BLaER1 treated with 17β-estradiol and CSF1 and Interleukin-3, amounts not matched to agents 10 nM and 100 nM (cell line): ENCODE measurements at regions not wholly inside any gene's neighbourhood (a gene's known extent, or its start where the extent isn't known, plus 50 kb on each side); places are given as distances from the start of the nearest gene placed in this dataset.

Experiments
- H3K27ac ChIP-seq, 11 experiments: shearing (Covaris generic); formaldehyde crosslinking; 2 replicates each; pipeline ENCODE4 v1.8.1; 2022
- H3K27me3 ChIP-seq, 11 experiments: shearing (Covaris generic); formaldehyde crosslinking; 2 replicates each; pipeline ENCODE4 v1.8.1; 2022
- H3K36me3 ChIP-seq, 11 experiments: shearing (Covaris generic); formaldehyde crosslinking; 2 replicates each; pipeline ENCODE4 v1.8.1; 2022
- H3K4me1 ChIP-seq, 10 experiments: shearing (Covaris generic); formaldehyde crosslinking; 2 replicates each; pipeline ENCODE4 v1.8.1; 2022
- H3K4me2 ChIP-seq, 11 experiments: shearing (Covaris generic); formaldehyde crosslinking; 2 replicates each; pipeline ENCODE4 v1.8.1; 2022
- H3K4me3 ChIP-seq, 10 experiments: shearing (Covaris generic); formaldehyde crosslinking; 2 replicates each; pipeline ENCODE4 v1.8.1; 2022
- H3K9ac ChIP-seq, 11 experiments: shearing (Covaris generic); formaldehyde crosslinking; 2 replicates each; pipeline ENCODE4 v1.8.1; 2022
- H3K9me3 ChIP-seq, 11 experiments: shearing (Covaris generic); formaldehyde crosslinking; replicated peaks in 1 of 11; 2 replicates each; pipeline ENCODE4 v1.8.1; 2022
- H4K20me1 ChIP-seq, 11 experiments: shearing (Covaris generic); formaldehyde crosslinking; 2 replicates each; pipeline ENCODE4 v1.8.1; 2022
- Cebpa-rat ChIP-seq, 11 experiments: shearing (Covaris generic); IDR thresholded peaks; 2 replicates each; pipeline ENCODE4 v1.8.1; 2022

DNA sequence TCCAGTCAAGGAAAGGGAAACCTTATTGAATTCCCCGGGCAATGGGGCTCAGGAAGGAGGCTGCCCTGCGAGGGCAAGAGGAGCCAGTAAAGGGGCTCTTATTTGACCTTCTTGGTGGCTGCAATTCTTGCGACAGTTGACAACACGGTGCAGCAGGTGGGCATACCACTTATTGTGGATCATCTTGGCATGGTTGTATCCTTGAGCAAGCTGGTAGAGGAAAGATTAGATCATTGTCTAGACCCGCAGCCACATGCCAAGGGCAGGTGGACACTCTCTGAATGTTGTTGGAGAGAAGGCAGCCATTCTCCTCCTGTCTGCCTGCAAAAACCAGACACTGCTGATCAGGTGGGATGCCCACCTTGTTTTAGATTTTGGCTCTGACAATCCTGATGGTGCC lies 170.2 kb upstream of the CHST9 start:
- H3K4me2 ChIP-seq: no peak overlapping the region
- no peaks in the 10 kb centered on the region for H3K36me3 ChIP-seq
- no peak overlapping the region for H3K27ac ChIP-seq
- TF ChIP-seq Cebpa-rat (IDR thresholded peaks at IDR 0.05): no peak
- H3K4me1 ChIP-seq: no peaks in the 10 kb centered on the region
- H4K20me1 ChIP-seq: no peaks in the 10 kb centered on the region
- no peaks in the 10 kb centered on the region for H3K9me3 ChIP-seq
- no peak overlapping the region for H3K9ac ChIP-seq
- H3K4me3 ChIP-seq: no peak overlapping the region
- H3K27me3 ChIP-seq: no peaks in the 10 kb centered on the region

DNA sequence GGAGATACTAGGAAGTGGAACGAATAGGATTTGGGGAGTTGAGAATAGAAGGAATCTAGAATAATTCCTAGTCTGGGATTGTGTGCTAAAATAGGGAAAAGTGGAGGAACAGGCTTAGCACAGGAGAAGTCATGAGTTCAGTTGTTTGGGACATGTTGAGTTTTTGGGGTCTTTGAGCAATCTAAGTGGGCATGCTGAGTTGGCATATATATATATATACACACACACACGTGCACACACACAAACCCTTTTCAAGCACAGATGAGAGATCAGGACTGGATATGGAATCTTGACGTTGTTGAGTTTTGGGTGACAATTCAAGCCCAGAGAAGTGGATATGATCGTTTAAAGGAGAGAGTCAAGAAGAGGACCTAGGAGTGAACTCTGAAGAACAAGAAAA lies 168.2 kb upstream of the CHST9 start:
- no peaks in the 10 kb centered on the region for H3K9me3 ChIP-seq
- H3K27ac ChIP-seq: no peak overlapping the region
- TF ChIP-seq Cebpa-rat (IDR thresholded peaks at IDR 0.05): no peak
- no peaks in the 10 kb centered on the region for H4K20me1 ChIP-seq
- H3K4me1 ChIP-seq: no peaks in the 10 kb centered on the region
- H3K4me3 ChIP-seq: no peak overlapping the region
- no peaks in the 10 kb centered on the region for H3K36me3 ChIP-seq
- H3K4me2 ChIP-seq: no peak overlapping the region
- no peak overlapping the region for H3K9ac ChIP-seq
- no peaks in the 10 kb centered on the region for H3K27me3 ChIP-seq

DNA sequence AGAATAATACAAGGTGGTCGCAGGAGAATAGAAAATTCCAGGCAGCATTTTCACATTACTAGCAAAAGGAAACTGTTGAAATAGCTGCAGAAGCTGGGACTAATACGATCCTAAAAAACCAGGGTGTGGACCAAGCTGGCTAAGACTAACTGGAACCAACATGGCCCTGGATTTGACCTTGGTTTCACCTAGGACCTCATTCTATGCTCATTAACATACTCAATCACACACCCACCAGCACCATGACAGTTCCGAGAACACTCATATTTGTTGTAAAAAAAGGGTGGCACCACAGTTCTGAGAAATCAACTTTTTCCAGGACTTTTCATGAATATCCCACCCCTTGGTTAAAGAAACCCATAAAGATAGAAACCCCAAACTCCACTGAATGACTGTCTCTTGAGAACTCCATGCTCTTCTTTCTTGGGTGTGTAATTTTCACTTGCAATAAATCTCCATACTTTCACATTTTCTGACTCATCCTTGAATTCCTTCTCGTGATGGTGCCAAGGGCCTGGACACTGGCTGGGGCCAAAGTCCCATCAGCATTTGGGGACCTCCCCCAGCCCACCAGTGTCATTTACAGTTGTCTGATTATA lies 164.3 kb upstream of the CHST9 start:
- no peaks in the 10 kb centered on the region for H3K4me1 ChIP-seq
- no peak overlapping the region for H3K4me2 ChIP-seq
- no peaks in the 10 kb centered on the region for H3K36me3 ChIP-seq
- no peaks in the 10 kb centered on the region for H4K20me1 ChIP-seq
- TF ChIP-seq Cebpa-rat (IDR thresholded peaks at IDR 0.05): no peak
- no peak overlapping the region for H3K27ac ChIP-seq
- H3K9me3 ChIP-seq: no peaks in the 10 kb centered on the region
- H3K9ac ChIP-seq: no peak overlapping the region
- H3K4me3 ChIP-seq: no peak overlapping the region
- H3K27me3 ChIP-seq: no peaks in the 10 kb centered on the region

DNA sequence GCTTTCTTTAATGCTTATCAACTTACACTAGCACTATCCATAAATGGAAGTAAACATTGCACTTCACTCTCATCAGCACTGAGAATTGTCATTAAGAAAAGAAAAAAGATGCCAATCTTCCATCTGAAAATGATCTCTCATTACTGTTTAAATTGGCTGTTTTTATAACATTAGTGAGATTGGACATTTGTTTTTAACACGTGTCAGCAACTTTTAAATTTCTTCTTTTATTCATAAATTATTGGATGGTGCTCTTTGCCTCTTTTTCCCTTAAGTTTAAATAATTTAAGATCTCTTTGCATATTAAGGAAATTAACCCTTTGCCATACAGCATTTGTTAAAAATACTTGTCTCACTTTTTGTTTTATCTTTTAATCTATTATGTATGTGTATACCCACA lies 146.5 kb upstream of the CHST9 start:
- H3K4me1 ChIP-seq: no peaks in the 10 kb centered on the region
- H3K4me3 ChIP-seq: no peak overlapping the region
- H3K9ac ChIP-seq: no peak overlapping the region
- no peaks in the 10 kb centered on the region for H3K27me3 ChIP-seq
- no peaks in the 10 kb centered on the region for H4K20me1 ChIP-seq
- H3K9me3 ChIP-seq: no peaks in the 10 kb centered on the region
- no peak overlapping the region for H3K27ac ChIP-seq
- no peak overlapping the region for H3K4me2 ChIP-seq
- TF ChIP-seq Cebpa-rat (IDR thresholded peaks at IDR 0.05): no peak
- H3K36me3 ChIP-seq: no peaks in the 10 kb centered on the region

DNA sequence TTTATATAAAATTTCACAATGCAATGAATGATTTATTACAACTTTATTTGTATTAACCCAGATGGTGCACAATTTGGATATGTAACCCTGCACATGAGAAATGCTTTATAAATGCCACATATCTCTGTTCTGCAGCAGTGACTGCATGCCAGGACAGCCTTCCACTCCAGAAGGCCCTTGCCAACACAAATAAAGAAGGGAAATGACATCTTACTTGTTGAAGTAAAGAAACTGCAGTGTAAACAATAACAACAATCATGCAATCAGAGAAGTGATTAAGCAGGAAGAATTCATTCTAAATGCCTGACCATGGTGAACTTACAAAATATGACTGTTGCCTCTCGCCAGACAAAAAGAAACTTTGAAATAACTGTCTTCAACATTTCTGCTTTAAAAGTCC lies 129.9 kb upstream of the CHST9 start:
- H3K9me3 ChIP-seq: no peaks in the 10 kb centered on the region
- H3K4me1 ChIP-seq: no peaks in the 10 kb centered on the region
- no peak overlapping the region for H3K4me2 ChIP-seq

DNA sequence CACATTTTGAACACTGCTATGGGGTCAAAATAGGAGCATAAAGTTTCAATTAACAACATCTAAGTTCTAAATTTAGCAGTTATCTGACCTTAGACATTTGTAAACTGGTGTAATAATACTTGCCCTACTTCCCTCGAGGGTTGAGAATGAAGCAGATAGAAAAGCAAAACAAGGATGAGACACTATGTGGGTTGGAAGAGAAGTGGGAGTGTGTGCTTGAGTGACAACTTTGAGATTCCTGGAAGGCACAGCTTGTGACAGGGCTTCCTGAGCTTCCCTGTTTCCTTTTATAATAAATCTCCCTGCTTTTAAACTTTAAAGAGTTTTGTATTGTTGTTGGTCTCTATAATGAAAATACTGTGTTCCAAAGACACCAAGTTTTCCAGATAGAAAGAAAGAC lies 128.6 kb upstream of the CHST9 start:
- Histone ChIP-seq H4K20me1 (no peaks in the 10 kb centered on the region), H3K4me1 (no peaks in the 10 kb centered on the region), H3K27ac (no peak overlapping the region), H3K9me3 (no peaks in the 10 kb centered on the region), H3K4me3 (no peak overlapping the region), H3K4me2 (no peak overlapping the region), H3K27me3 (no peaks in the 10 kb centered on the region), H3K36me3 (no peaks in the 10 kb centered on the region), H3K9ac (no peak overlapping the region)
- TF ChIP-seq Cebpa-rat (IDR thresholded peaks at IDR 0.05): no peak

More for the DNA sequence above, 129.9 kb upstream of the CHST9 start:
- no peak overlapping the region for H3K27ac ChIP-seq
- no peaks in the 10 kb centered on the region for H4K20me1 ChIP-seq
- TF ChIP-seq Cebpa-rat (IDR thresholded peaks at IDR 0.05): no peak
- no peaks in the 10 kb centered on the region for H3K36me3 ChIP-seq
- H3K4me3 ChIP-seq: no peak overlapping the region
- no peak overlapping the region for H3K9ac ChIP-seq
- H3K27me3 ChIP-seq: no peaks in the 10 kb centered on the region

DNA sequence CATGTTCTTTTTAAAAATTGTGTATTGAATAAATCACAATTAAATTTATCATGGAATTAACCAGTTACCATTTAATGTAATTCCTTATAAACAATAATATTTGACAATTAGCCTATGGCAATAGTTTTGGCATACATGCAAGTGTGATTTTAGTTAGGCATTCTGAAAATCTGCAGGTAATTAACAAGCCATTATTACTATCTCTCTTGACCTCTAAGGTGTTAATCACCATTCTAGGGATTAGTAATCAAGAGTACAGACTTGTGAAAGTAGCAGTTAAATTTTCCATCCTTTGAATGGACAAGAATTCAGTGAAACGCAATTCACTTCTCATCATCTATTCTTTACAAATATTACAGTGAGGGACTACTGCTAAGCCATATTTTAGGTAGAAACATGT lies 127.7 kb upstream of the CHST9 start:
- no peak overlapping the region for H3K9ac ChIP-seq
- H3K36me3 ChIP-seq: no peaks in the 10 kb centered on the region
- H3K4me2 ChIP-seq: no peak overlapping the region
- no peaks in the 10 kb centered on the region for H3K9me3 ChIP-seq
- H3K27ac ChIP-seq: no peak overlapping the region
- no peaks in the 10 kb centered on the region for H3K27me3 ChIP-seq
- H3K4me3 ChIP-seq: no peak overlapping the region
- no peak for TF ChIP-seq Cebpa-rat (IDR thresholded peaks at IDR 0.05)
- no peaks in the 10 kb centered on the region for H3K4me1 ChIP-seq
- no peaks in the 10 kb centered on the region for H4K20me1 ChIP-seq

DNA sequence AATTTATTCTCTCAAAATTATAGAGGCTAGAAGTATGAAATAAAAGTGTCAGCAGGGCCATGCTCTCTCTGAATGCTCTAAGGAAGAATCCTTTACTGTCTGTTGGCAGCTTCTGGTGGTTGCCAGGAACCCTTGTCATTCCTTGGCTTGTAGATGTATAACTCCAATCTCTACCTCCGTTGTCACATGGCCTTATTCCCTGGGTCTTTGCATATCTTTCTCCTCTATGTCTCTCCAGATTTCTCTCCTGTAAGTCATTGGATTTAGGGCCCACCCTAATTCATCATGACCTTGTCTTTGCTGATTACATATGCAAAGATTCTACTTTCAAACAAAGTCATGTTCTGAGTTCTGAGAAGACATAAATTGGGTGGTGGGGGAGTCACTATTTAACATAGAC lies 127.0 kb upstream of the CHST9 start:
- no peak for TF ChIP-seq Cebpa-rat (IDR thresholded peaks at IDR 0.05)
- no peaks in the 10 kb centered on the region for H3K27me3 ChIP-seq
- no peaks in the 10 kb centered on the region for H3K36me3 ChIP-seq
- no peak overlapping the region for H3K9ac ChIP-seq
- H3K4me3 ChIP-seq: no peak overlapping the region
- H4K20me1 ChIP-seq: no peaks in the 10 kb centered on the region
- no peaks in the 10 kb centered on the region for H3K4me1 ChIP-seq
- H3K27ac ChIP-seq: no peak overlapping the region
- H3K4me2 ChIP-seq: no peak overlapping the region
- no peaks in the 10 kb centered on the region for H3K9me3 ChIP-seq

DNA sequence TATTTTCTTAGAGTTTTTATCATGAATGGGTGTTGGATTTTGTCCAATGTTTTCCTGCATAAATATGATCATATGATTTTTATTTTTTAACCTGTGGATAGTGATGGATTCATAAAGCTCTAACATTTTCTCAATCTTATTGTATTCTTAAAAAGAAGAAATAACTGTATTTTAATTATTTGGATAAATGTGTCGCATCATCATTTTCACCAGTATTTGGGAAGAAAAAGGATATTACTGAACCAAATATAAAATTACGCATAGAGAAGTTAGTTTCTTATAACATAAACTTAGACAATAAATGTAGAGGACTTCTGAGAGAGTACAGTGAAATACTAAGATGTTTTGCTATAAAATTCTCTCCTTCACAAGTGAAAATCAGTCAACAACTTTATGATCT lies 126.0 kb upstream of the CHST9 start:
- no peaks in the 10 kb centered on the region for H3K4me1 ChIP-seq
- no peaks in the 10 kb centered on the region for H3K9me3 ChIP-seq
- H3K4me2 ChIP-seq: no peak overlapping the region
- no peak for TF ChIP-seq Cebpa-rat (IDR thresholded peaks at IDR 0.05)
- H3K4me3 ChIP-seq: no peak overlapping the region
- H4K20me1 ChIP-seq: no peaks in the 10 kb centered on the region
- no peak overlapping the region for H3K9ac ChIP-seq
- H3K27ac ChIP-seq: no peak overlapping the region
- H3K27me3 ChIP-seq: no peaks in the 10 kb centered on the region
- no peaks in the 10 kb centered on the region for H3K36me3 ChIP-seq

DNA sequence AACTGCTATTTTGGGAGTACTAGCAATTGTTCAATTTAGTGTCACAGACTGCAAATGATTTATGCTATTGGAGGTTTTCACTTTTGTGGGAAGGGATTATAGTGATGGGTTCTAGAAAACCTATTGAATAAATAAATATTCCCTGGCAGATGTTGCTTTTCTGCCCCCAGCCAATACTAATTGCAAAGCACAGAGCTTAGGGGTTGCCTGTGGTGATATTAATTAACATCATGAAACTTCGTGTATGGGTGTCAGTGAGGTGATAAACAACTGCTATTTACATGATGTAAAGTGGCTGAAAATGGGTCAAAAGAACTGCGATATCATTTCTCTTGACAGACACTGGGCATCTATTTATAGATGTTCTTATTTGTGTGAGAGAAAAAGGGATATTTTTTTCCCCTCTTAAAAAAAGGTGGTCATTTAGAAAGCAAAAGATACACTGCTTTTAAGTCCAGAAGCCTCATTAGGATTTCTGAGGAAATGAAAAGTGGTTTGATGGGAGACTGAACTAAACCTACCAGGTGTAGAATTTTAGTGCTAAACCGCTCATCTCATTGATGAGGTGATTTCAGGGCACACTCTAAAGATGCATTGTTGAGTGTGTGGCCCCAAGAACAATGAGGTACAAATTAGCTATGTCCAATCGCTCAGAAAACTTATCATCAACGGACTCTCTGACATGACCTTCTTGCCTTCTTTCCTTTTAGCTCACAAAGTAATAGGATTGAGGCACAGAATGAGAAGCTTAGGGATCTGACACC lies 116.7 kb upstream of the CHST9 start:
- Histone ChIP-seq H3K4me2 (no peak overlapping the region), H3K4me1 (no peaks in the 10 kb centered on the region), H3K27me3 (no peaks in the 10 kb centered on the region), H3K9me3 (no peaks in the 10 kb centered on the region), H4K20me1 (no peaks in the 10 kb centered on the region), H3K36me3 (no peaks in the 10 kb centered on the region), H3K4me3 (no peak overlapping the region), H3K27ac (no peak overlapping the region), H3K9ac (no peak overlapping the region)
- no peak for TF ChIP-seq Cebpa-rat (IDR thresholded peaks at IDR 0.05)
